SW 1271 (cell line): ENCODE measurements at regions not wholly inside any gene's neighbourhood (a gene's known extent, or its start where the extent isn't known, plus 50 kb on each side); places are given as distances from the start of the nearest gene placed in this dataset.
A peak's percentile ranks its signal among the peaks of the same experiment; 100 is the strongest.
"Not testable (repeated sequence)": the region's sequence is repeated elsewhere in the genome, so short reads cannot be mapped to it uniquely, and the experiment has no call there.

Experiments
- DNase-seq, 2 experiments: peaks; one replicate each; lab custom pipeline; 2025; lab: John Stamatoyannopoulos, UW

DNA sequence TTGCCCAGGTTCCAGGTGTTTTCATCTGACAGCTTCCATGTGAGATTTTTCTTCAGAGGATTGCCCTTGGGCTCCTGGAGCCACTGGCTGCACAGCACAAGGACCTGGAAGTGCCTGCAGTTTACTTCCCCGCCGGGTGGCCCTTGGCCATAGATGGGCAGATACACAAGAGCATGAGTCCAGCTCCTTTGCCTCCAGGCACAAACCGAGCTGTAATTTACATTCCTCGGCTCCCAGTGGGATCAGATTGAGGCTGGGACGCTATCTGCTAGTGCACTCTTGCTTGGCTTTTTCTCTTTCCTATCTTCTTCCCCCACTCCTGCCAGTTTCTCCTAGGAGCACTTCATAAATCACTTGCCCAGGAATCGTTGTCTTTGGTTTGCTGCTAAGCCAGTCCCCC is 85.4 kb upstream of the RALY start:
- DNase-seq = no peak

DNA sequence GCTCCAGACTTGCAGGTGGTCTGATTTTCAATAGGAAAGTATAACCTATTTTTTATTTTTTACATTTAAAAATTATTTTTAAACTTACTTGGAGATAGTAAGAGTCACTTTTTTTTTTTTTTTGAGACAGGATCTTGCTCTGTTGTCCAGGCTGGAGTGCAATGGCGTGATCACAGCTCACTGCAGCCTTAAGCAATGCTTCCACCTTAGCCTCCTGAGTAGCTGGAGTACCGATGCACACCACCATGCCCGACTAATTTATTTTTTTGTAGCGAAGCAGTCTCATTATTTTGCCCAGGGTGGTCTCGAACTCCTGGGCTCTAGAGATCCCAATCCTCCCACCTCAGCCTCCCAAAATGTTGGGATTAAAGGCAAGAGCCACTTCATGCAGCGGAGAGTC is 84.8 kb upstream of the RALY start:
- DNase-seq = no peak

DNA sequence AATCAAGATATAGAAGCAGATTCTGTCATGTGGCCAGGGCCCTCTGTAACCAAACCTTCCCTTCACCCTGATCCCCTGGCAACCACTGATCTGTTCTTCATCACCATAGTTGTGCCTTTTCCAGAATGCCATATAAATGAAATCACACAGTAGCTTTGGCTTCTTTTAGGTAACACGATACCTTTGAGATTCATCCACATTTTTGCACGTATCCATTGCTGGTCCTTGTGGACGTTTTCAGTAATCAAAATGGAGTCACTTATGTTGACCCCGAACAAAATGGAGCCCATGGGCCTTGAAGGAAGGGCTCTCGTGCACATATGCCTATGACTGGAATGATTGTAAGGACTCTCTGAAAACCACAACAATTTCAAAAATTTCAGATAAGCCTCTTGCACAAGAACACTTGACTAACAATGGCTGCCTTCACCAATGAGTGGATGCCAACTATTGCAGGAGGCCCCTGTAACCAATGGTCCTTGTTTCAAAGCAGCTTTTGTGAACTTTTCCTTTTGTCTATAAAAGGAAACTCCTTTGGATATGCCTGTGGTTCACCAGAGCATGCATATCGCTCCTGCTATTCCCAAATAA is 84.3 kb upstream of the RALY start:
- peak; percentile 84 to 94 for DNase-seq

DNA sequence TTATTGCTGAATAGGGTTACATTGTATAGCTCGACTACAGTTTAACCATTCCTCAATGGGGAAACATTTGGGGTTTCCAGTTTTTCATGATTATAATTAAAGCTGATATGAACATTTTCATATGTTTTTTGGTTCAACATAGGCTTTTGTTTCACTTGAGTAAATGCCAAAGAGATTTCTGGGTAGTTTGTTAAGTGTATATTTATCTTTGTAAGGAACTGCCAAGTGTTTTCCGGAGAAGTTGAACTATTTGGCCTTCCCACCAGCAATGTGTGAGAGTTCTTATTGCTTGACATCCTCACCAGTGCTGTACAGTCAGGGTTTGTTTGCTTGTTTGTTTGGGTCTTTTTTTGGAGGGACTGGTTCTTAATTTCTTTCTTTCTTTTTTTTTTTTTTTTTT is 83.7 kb upstream of the RALY start:
- DNase-seq = no peak

DNA sequence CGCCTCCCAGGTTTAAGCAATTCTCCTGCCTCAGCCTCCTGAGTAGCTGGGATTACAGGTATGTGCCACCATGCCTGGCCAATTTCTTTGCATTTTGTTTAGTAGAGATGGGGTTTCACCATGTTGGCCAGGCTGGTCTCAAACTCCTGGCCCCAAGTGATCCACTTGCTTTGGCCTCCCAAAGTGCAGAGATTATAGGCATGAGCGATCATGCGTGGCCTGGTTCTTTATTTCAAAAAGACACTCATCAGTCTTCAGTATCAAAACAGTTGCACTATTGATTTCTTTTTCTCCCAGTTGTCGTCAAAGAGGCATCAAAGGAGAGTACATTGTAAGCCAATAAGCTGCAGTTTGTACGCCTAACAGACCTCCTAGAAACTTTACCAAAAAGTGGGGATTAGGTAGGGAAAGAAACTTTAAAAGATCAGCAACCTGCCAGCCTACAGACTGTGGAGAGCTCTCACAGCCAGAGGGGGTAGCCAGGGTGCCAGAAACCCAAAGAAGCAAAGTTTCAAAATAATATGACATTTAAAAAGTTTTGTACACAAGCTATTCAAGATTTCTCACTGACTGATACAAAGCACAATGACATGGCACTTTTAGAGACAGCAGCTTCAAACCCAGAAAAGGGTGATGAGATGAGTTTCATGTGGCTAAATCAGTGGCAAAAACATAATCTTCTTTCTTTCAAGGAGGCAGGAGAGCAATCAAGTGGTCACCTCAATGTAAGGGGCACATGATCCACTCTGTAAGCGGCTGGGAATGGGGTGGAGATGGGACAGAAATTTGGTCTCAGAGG is 83.0 kb upstream of the RALY start:
- no peak for DNase-seq

DNA sequence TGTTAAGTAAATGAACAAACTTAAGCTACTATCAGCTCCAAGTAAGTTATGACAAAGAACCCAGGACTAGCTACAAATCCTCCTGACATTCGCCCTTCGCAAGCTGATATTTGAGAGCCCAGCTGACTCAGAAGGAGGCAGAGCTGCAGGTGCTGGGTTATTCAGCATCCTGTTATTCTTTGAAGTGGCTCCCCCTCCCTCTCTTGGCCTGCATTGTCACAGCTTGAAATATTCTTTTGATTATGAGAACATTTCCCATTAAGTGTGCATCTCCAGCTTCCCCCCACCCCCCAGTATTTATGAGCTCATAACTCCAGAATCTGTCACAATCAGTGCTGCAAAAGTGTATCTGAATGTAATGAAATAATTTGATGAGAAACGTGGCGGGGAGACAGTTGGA is 78.8 kb upstream of the RALY start:
- peak; percentile 89 to 95 for DNase-seq

DNA sequence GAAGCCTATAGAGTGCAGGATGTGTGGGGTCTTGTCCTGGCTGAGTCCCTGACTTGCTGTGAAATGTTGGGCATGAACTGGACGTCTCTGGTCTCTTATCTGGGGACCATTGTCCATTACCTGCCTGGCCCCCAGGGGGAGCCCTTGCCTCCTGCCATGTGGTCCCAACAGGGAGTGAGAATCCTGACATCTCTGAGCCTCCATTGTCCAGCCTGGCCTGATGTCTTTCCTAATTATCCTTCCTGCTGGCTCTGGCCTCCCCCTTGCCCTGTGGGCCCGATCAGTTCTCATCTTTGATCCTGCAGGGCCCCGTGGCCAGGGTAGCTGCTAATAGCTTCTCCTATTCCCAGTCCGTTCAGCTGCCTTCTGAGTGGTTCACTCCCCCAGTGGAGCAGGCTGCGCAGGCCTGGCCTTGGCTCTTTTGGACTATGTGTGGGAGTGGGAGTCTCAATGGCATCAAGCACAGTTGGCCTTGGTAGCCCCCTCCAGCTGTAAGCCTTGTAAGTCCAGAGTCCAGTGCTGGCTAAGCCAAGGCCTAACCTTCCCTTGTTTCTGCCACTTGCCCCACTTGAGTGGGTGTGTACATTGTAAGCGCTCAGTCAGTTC is 77.9 kb upstream of the RALY start:
- peak in 1 of 2 experiments; percentile 44 for DNase-seq

DNA sequence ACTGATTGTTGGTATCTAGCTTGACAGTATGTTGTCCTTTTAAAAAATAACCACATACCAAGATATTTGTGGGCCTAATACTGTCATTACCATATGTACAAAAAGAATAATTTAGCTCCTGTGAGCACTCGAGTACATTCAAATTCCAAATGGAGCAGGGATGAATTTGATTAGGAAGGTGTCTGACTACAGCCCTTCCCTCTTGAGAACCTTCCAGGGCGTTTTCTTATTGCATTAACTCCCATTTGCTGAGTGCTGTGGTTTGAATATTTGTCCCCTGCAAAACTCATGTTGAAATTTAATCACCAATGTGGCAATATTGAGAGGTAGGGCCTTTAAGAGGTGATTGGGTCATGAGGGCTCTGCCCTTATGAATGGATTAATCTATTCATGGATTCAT is 76.9 kb upstream of the RALY start:
- no peak for DNase-seq

DNA sequence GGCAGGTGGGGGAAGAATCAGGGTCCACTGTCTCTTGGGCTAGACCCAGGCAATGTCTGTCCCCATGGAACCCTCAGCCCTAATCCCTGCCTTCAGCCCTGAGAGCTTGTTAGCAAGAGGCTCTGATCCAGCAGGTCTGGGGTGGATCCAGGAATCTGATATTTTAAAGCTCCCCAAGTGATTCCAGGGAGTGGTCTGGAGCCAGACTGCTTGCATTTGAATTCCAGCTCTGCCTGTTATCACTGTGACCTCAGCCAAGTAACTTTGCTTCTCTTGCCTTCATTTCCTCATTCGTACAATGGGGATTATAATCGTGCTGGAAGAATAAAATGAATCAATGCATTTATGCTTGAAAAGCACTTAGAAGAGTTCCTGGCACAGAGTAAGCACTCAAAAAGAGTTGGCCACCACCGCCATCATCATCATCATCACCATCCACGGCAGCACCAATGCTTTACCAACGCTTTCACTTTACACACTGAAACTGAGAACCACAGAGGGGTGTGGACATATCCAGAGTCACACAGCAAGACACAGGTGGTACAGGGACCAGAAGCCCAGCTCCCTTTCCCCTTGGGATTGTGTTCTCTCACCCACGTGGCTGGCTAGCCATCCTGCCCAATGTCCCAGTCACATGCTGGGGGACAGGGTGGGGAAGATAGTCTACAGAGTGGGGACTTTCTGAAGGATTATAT is 75.7 kb upstream of the RALY start:
- no peak for DNase-seq

DNA sequence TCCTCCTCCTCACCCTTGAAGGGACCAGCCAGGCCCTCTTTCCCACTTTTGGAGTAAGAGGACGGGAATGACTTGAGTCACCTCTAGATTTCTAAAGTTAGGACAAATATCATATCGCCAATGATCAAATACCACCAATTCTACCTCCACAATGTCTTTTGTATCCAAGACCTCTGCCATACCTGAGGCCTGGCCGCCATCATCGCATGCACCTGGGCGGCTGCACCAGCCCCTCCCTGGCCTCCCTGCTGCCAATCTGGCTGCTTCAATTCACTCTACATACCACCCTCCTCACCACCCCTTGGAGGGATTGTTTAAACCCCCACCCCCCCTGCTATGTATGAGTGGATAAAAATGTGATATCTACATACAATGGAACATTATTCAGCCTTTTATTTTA is 75.0 kb upstream of the RALY start:
- no peak for DNase-seq

DNA sequence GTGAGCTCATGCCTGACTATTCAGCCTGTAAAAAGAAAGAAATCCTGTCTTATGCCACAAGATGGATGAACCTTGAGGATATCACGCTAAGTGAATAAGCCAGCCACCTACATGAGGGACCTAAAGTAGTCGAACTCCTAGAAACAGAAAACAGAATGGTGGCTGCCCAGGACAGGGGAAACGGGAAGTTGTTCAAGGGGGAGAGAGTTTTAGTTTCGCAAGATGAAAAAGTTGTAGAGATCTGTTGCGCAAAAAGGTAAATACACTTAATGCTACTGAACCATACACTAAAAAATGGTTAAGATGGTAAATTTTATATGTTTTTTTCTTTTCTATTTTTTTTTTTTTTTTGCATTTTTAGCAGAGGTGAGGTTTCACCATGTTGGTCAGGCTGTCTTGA is 74.1 kb upstream of the RALY start:
- no peak for DNase-seq

DNA sequence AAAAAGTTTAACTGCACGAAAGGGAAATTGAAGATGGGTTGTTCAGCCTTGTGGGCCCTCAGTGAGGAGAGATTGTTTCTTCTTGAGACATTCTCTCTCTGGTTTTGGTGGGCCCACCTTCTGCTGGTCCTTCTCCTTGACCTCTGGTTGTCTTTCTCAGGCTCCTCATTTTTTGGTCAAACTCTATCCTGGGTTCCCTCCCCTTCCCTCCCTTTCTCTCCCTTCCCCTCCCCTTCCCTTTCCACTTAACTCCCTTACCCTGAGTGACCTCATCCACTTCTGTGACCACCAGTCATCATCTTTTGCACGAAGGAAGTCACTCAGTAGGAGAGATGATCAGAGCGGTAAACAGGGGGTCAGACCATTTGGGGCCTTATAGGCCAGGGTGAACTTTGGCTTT is 71.5 kb upstream of the RALY start:
- no peak for DNase-seq

DNA sequence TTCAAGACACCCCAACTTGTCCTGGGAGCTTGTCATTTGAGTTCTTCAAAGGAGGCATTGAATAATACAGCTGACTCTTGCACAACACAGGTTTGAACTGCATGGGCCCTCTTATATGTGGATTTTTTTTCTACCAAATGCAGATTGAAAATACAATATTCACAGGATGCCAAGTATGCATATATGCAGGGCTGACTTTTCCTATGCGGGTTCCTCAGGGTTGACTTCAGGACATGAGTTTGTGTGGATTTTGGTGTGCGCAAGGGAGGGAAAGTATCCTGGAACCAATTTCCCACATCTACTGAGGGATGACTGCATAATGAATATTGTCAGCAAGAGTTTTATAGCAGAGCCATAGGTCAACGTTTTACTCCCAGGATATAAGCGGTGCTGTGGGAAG is 70.0 kb upstream of the RALY start:
- no peak for DNase-seq

DNA sequence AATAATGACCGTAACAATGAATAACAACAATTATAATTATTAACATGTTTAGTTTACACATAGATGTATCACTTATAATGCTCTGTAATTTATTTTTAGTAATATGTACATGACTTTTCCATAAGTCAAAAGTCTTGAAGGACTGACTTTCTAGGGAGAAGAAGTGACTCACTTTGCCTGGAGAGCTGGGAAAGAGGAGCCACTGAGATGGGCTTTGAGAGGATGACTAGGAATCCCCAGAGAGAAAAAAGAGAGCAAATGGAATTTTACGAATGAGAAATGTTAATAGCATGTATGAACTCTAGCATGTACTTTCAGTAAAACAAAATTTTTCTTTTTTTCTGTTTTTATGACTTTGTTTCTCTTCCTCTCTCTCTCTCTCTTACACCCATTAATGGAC is 67.8 kb upstream of the RALY start:
- DNase-seq = no peak

DNA sequence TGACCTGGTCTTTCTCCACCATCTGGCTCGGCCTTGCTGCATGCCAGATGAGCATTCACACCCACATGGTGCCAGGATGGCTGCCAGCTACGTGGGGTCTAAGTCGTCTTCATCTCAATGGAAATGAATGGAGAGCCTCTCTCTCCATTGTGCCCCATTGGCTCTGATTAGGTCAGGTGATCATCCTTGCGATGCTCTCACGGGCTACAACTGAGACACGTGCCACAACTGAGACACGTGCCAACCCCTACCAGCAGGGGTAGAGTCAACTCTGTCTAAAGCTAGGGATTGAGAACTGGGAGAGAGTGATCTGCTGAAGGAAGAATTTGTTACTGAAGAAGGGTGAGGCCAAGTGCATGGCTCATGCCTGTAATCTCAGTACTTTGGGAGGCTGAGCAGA is 67.3 kb upstream of the RALY start:
- no peak for DNase-seq

DNA sequence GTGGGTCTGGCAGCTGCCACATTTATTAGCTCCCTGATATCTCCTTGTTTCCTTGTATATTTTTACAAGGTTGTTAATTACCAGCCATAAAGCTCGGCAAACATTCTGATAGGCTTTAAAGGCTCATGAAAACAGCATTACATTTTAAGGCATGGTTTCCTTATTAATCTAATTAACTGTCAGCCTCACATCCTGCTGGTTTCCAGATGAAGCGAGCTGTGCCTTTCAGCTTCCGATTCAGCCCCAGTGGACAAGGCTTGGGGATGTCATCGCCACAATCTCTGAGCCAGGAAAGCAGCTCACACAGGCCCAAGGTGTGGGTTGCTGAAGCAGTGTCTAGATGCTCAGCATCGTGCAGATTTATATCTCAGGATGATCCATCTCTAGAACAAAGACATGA is 66.0 kb upstream of the RALY start:
- DNase-seq = no peak

DNA sequence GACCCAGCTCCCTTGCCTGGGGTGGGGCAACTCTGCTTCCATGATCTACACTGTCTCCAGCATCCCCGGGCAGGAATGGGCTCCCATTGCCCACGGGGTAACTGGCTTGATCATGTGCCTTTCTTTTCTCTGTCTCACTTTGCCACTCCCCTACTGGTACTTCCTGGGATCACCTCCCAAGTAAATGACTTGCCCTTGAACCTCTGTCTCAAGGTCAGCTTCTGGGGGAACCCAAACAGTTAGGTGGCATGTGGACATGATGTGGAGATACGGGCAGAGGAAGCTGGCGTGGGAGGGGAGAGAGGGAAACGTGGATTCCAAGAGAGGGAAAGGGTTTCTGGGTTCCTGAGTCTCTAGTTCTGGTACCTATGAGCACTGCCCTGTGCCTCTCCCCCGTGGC is 63.8 kb upstream of the RALY start:
- no peak for DNase-seq

DNA sequence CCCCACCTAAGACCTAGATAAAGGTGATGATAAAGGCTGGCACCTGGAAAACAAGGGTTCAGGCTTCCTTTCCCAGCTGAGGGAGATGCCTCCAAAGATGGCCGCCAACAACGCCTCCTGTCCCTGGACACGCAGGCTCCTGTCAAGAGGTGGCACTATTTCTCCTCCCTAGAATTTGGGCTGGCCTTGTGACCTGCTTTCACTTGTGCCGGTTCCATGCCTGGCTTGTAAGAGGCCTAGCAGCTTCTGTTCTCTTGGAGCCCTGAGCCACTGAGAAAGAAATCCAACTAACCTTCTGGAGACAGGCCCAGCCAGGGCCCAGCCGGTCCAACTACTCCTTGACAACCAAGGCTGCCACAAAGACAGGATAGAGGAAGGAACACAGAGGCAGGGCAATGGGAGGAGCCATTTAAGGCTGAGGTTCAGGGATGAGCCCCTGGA is 60.2 kb upstream of the RALY start:
- DNase-seq = peak; percentile 68 to 71

DNA sequence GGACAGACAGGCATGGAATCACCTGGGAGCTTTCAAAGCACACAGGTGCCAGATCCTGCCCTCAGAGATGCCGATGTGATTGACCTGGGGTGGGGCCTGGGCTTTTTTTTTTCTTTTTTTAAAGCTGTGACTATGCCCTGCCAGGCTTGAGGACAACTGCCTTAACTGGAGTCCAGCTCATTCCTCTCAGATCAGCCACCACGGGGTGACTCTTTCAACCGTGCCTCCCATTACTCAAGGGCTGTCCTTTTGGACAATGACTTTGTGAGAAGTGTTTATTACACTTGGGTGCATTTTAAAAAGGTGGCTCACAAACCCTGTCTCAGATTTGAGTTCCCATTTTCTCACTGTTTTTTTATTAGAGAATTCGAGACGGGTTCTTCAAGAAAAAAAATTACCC is 57.1 kb upstream of the RALY start:
- DNase-seq = no peak

DNA sequence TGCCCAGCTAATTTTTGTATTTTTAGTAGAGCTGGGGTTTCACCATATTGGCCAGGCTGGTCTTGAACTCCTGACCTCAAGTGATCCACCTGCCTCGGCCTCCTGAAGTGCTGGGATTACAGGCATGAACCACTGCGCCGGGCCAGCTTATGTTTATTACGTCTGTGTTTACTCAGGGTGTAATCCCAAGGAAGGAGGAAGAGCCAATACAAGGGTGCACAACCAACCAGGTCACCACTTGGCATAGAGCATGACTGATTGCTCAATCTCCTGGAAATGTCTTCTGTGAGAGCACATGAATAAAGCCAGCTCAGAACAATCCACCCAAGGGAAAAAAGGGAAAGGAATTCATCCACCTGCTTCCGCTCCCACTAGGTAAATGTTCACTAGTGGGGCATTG is 54.7 kb upstream of the RALY start:
- not testable (repeated sequence) for DNase-seq

DNA sequence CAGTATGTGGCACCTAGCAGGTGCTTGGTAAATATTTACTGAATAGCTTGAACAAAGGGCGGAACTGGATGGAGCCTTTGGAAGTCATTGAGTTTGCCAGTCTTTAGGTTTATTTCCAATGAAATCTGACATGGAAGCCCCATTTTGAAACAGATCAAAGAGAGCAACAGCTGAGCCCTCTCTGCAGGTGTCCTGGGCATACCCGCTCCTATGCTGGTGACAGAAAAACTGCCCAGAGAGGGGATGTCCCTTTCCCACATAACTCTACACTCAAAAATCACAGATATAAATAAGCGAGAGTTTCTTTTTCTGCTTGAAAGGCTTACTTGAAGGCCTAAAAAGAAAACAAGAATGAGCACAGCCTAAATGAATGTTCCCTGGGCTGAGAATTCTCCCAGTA is 53.0 kb upstream of the RALY start:
- no peak for DNase-seq
